ENCODE measurements at regions not wholly inside any gene's neighbourhood (a gene's known extent, or its start where the extent isn't known, plus 50 kb on each side); places are given as distances from the start of the nearest gene placed in this dataset.

- no peaks in the 10 kb centered on the region for H3K36me3 Mint-ChIP-seq
- no peaks in the 10 kb centered on the region for H3K9me3 Mint-ChIP-seq
- DNase-seq (no peak), ATAC-seq (ENCODE audit: low read depth in 2 of 2) (no peak)
- peaks cover 0 to 6% (median 0%) of the 10 kb centered on the region in 3 donors for H3K27me3 Mint-ChIP-seq
- no peak overlapping the region for H3K4me3 Mint-ChIP-seq
- H3K27ac Mint-ChIP-seq, result no peak overlapping the region
- no peaks in the 10 kb centered on the region for H3K4me1 Mint-ChIP-seq
These were observed 121.5 kb upstream of the SLC10A2 start for GRCh38 chr13:103187721-103188156.

- H3K27me3 Mint-ChIP-seq, result peaks cover 0 to 3% (median 0%) of the 10 kb centered on the region in 3 donors
- DNase-seq (no peak), ATAC-seq (ENCODE audit: low read depth in 2 of 2) (no peak)
- H3K9me3 Mint-ChIP-seq, result no peaks in the 10 kb centered on the region
- H3K36me3 Mint-ChIP-seq, result no peaks in the 10 kb centered on the region
- H3K4me3 Mint-ChIP-seq, result peak overlapping the region in 1 of 8 donors; percentile 1
- no peaks in the 10 kb centered on the region for H3K4me1 Mint-ChIP-seq
- H3K27ac Mint-ChIP-seq, result no peak overlapping the region
These were observed 118.2 kb upstream of the SLC10A2 start for GRCh38 chr13:103184413-103184812.

- no peak for DNase-seq
- Mint-ChIP-seq H3K27me3 (peaks cover 0 to 8% (median 0%) of the 10 kb centered on the region in 3 donors), H3K9me3 (no peaks in the 10 kb centered on the region), H3K36me3 (no peaks in the 10 kb centered on the region), H3K4me3 (no peak overlapping the region), H3K4me1 (no peaks in the 10 kb centered on the region), H3K27ac (peak overlapping the region in 1 of 6 donors; percentile 36)
- ATAC-seq (ENCODE audit: low read depth in 2 of 2), result no peak
These were observed 113.0 kb upstream of the SLC10A2 start for GRCh38 chr13:103178986-103179943.

- H3K36me3 Mint-ChIP-seq, result no peaks in the 10 kb centered on the region
- no peak overlapping the region for H3K27ac Mint-ChIP-seq
- H3K27me3 Mint-ChIP-seq, result peaks cover 4 to 22% (median 8%) of the 10 kb centered on the region in 3 donors
- H3K4me3 Mint-ChIP-seq, result no peak overlapping the region
- peaks cover 0 to 2% (median 0%) of the 10 kb centered on the region in 7 donors for H3K9me3 Mint-ChIP-seq
- ATAC-seq (ENCODE audit: low read depth in 2 of 2), result no peak
- no peak for DNase-seq
- no peaks in the 10 kb centered on the region for H3K4me1 Mint-ChIP-seq
These were observed 108.7 kb upstream of the SLC10A2 start for GRCh38 chr13:103174966-103175365.

- H3K4me3 Mint-ChIP-seq, result no peak overlapping the region
These were observed 102.8 kb upstream of the SLC10A2 start for GRCh38 chr13:103168901-103169508.

GRCh38 chr13:103164251-103164650, 98.0 kb upstream of the SLC10A2 start:
- no peaks in the 10 kb centered on the region for H3K4me1 Mint-ChIP-seq
- no peak overlapping the region for H3K27ac Mint-ChIP-seq
- no peak for DNase-seq
- peaks cover 0 to 9% (median 3%) of the 10 kb centered on the region in 3 donors for H3K27me3 Mint-ChIP-seq
- H3K9me3 Mint-ChIP-seq, result peaks cover 0 to 6% (median 0%) of the 10 kb centered on the region in 7 donors
- no peak overlapping the region for H3K4me3 Mint-ChIP-seq
- no peak for ATAC-seq (ENCODE audit: low read depth in 2 of 2)
- no peaks in the 10 kb centered on the region for H3K36me3 Mint-ChIP-seq

More at GRCh38 chr13:103168901-103169508, 102.8 kb upstream of the SLC10A2 start:
- DNase-seq, result no peak
- Mint-ChIP-seq H3K9me3 (peaks cover 0 to 7% (median 0%) of the 10 kb centered on the region in 7 donors), H3K4me1 (no peaks in the 10 kb centered on the region), H3K36me3 (no peaks in the 10 kb centered on the region), H3K27ac (no peak overlapping the region), H3K27me3 (peaks cover 4 to 23% (median 11%) of the 10 kb centered on the region in 3 donors)
- ATAC-seq (ENCODE audit: low read depth in 2 of 2), result no peak

- H3K9me3 Mint-ChIP-seq, result no peaks in the 10 kb centered on the region
- H3K4me3 Mint-ChIP-seq, result no peak overlapping the region
- no peaks in the 10 kb centered on the region for H3K36me3 Mint-ChIP-seq
- no peaks in the 10 kb centered on the region for H3K4me1 Mint-ChIP-seq
- no peak overlapping the region for H3K27ac Mint-ChIP-seq
- peaks cover 0 to 7% (median 4%) of the 10 kb centered on the region in 3 donors for H3K27me3 Mint-ChIP-seq
- no peak for DNase-seq
- no peak for ATAC-seq (ENCODE audit: low read depth in 2 of 2)
These were observed 95.3 kb upstream of the SLC10A2 start for GRCh38 chr13:103161476-103161875.

GRCh38 chr13:103157434-103158145, 91.4 kb upstream of the SLC10A2 start:
- no peaks in the 10 kb centered on the region for H3K36me3 Mint-ChIP-seq
- no peak overlapping the region for H3K27ac Mint-ChIP-seq
- no peak for ATAC-seq (ENCODE audit: low read depth in 2 of 2)
- H3K4me3 Mint-ChIP-seq, result no peak overlapping the region
- DNase-seq, result no peak
- H3K4me1 Mint-ChIP-seq, result no peaks in the 10 kb centered on the region
- peaks cover 0 to 2% (median 0%) of the 10 kb centered on the region in 7 donors for H3K9me3 Mint-ChIP-seq
- H3K27me3 Mint-ChIP-seq, result peaks cover 4 to 19% (median 9%) of the 10 kb centered on the region in 3 donors

- Mint-ChIP-seq H3K27me3 (peaks cover 4 to 19% (median 9%) of the 10 kb centered on the region in 3 donors), H3K27ac (no peak overlapping the region), H3K4me3 (no peak overlapping the region), H3K4me1 (no peaks in the 10 kb centered on the region), H3K9me3 (peaks cover 0 to 2% (median 0%) of the 10 kb centered on the region in 7 donors), H3K36me3 (no peaks in the 10 kb centered on the region)
- DNase-seq (no peak), ATAC-seq (ENCODE audit: low read depth in 2 of 2) (no peak)
These were observed 90.8 kb upstream of the SLC10A2 start for GRCh38 chr13:103157016-103157415.

- ATAC-seq (ENCODE audit: low read depth in 2 of 2), result no peak
- Mint-ChIP-seq H3K9me3 (peaks cover 0 to 2% (median 0%) of the 10 kb centered on the region in 7 donors), H3K36me3 (no peaks in the 10 kb centered on the region)
These were observed 90.3 kb upstream of the SLC10A2 start for GRCh38 chr13:103156346-103156998.

GRCh38 chr13:103153466-103153865, 87.2 kb upstream of the SLC10A2 start:
- no peaks in the 10 kb centered on the region for H3K4me1 Mint-ChIP-seq
- peaks cover 4 to 32% (median 9%) of the 10 kb centered on the region in 3 donors for H3K27me3 Mint-ChIP-seq
- H3K4me3 Mint-ChIP-seq, result no peak overlapping the region
- DNase-seq, result no peak
- H3K9me3 Mint-ChIP-seq, result peaks cover 0 to 2% (median 0%) of the 10 kb centered on the region in 7 donors
- H3K27ac Mint-ChIP-seq, result no peak overlapping the region
- H3K36me3 Mint-ChIP-seq, result no peaks in the 10 kb centered on the region
- no peak for ATAC-seq (ENCODE audit: low read depth in 2 of 2)

More at GRCh38 chr13:103156346-103156998, 90.3 kb upstream of the SLC10A2 start:
- no peak overlapping the region for H3K4me3 Mint-ChIP-seq
- no peak for DNase-seq
- no peak overlapping the region for H3K27ac Mint-ChIP-seq
- H3K27me3 Mint-ChIP-seq, result peaks cover 4 to 19% (median 9%) of the 10 kb centered on the region in 3 donors
- no peaks in the 10 kb centered on the region for H3K4me1 Mint-ChIP-seq

- Mint-ChIP-seq H3K4me1 (no peaks in the 10 kb centered on the region), H3K27ac (no peak overlapping the region), H3K27me3 (peaks cover 0 to 13% (median 0%) of the 10 kb centered on the region in 3 donors), H3K4me3 (no peak overlapping the region), H3K9me3 (peaks cover 0 to 2% (median 0%) of the 10 kb centered on the region in 7 donors), H3K36me3 (no peaks in the 10 kb centered on the region)
- DNase-seq (no peak), ATAC-seq (ENCODE audit: low read depth in 2 of 2) (no peak)
These were observed 81.7 kb upstream of the SLC10A2 start for GRCh38 chr13:103147961-103148360.

- H3K4me3 Mint-ChIP-seq, result no peak overlapping the region
- H3K36me3 Mint-ChIP-seq, result no peaks in the 10 kb centered on the region
- peaks cover 0 to 10% (median 0%) of the 10 kb centered on the region in 3 donors for H3K27me3 Mint-ChIP-seq
- ATAC-seq (ENCODE audit: low read depth in 2 of 2), result no peak
- DNase-seq, result no peak
- no peak overlapping the region for H3K27ac Mint-ChIP-seq
- no peaks in the 10 kb centered on the region for H3K4me1 Mint-ChIP-seq
- peaks cover 0 to 2% (median 0%) of the 10 kb centered on the region in 7 donors for H3K9me3 Mint-ChIP-seq
These were observed 79.2 kb upstream of the SLC10A2 start for GRCh38 chr13:103145442-103145841.

All from naive B cell (primary cell).